HEK293T (cell line): ENCODE measurements at regions not wholly inside any gene's neighbourhood (a gene's known extent, or its start where the extent isn't known, plus 50 kb on each side); places are given as distances from the start of the nearest gene placed in this dataset.
A peak's percentile ranks its signal among the peaks of the same experiment; 100 is the strongest.

Experiments
- CTCF ChIA-PET: fragments of 350-600 bp; formaldehyde crosslinking; extraction: SDS; loops from one replicate; lab custom pipeline; 2021; ENCODE audit warnings: antibody characterized with exemption, inconsistent platforms; lab: Yijun Ruan, JAX
- POLR2A ChIA-PET: fragments of 350-600 bp; formaldehyde crosslinking; extraction: SDS; loops from one replicate; lab custom pipeline; 2020; ENCODE audit warnings: antibody characterized with exemption, inconsistent platforms; lab: Yijun Ruan, JAX
- DNase-seq: peaks from one replicate; pipeline ENCODE4 v3.0.0; 2012; ENCODE audit warnings: mixed read lengths; ENCODE audit errors: extremely low spot score
- ARNT ChIP-seq: fragments of 450-650 bp; IDR thresholded peaks from 2 replicates; pipeline ENCODE4 v1.6.1; 2017; ENCODE audit warnings: mild to moderate bottlenecking
- BHLHE40 ChIP-seq: fragments of 450-650 bp; IDR thresholded peaks from 2 replicates; pipeline ENCODE4 v1.6.1; 2016; ENCODE audit warnings: mild to moderate bottlenecking, moderate library complexity, borderline replicate concordance
- CTBP1 ChIP-seq: fragments of 450-650 bp; IDR thresholded peaks from 2 replicates; pipeline ENCODE4 v1.6.1; 2016; ENCODE audit warnings: borderline replicate concordance
- ELF4 ChIP-seq: fragments of 450-650 bp; IDR thresholded peaks from 2 replicates; pipeline ENCODE4 v1.6.1; 2017; ENCODE audit warnings: antibody characterized with exemption
- FOXA1 ChIP-seq: fragments of 450-650 bp; IDR thresholded peaks from 2 replicates; pipeline ENCODE4 v1.6.1; 2016; ENCODE audit warnings: mild to moderate bottlenecking
- FOXK2 ChIP-seq: fragments of 450-650 bp; IDR thresholded peaks from 2 replicates; pipeline ENCODE4 v1.6.1; 2016; ENCODE audit warnings: mild to moderate bottlenecking
- FOXM1 ChIP-seq: fragments of 450-650 bp; IDR thresholded peaks from 2 replicates; pipeline ENCODE4 v1.6.1; 2017; ENCODE audit warnings: mild to moderate bottlenecking, borderline replicate concordance
- HDGF ChIP-seq: fragments of 450-650 bp; IDR thresholded peaks from 2 replicates; pipeline ENCODE4 v1.6.1; 2017; ENCODE audit warnings: antibody characterized with exemption, borderline replicate concordance
- L3MBTL2 ChIP-seq: fragments of 450-650 bp; conservative IDR thresholded peaks from 2 replicates; pipeline ENCODE4 v1.6.1; 2016; ENCODE audit warnings: mild to moderate bottlenecking
- LEF1 ChIP-seq: fragments of 450-650 bp; IDR thresholded peaks from 2 replicates; pipeline ENCODE4 v1.6.1; 2017; ENCODE audit warnings: mild to moderate bottlenecking, borderline replicate concordance
- NFRKB ChIP-seq: fragments of 450-650 bp; IDR thresholded peaks from 2 replicates; pipeline ENCODE4 v1.6.1; 2016; ENCODE audit warnings: mild to moderate bottlenecking, moderate library complexity
- PKNOX1 ChIP-seq: fragments of 450-650 bp; IDR thresholded peaks from 2 replicates; pipeline ENCODE4 v1.6.1; 2016
- SP1 ChIP-seq: fragments of 450-650 bp; IDR thresholded peaks from 2 replicates; pipeline ENCODE4 v1.6.1; 2017
- SUZ12 ChIP-seq: fragments of 450-650 bp; IDR thresholded peaks from 2 replicates; pipeline ENCODE4 v1.6.1; 2016; ENCODE audit warnings: mild to moderate bottlenecking
- TARDBP ChIP-seq: fragments of 450-650 bp; IDR thresholded peaks from 2 replicates; pipeline ENCODE4 v1.6.1; 2016
- ZNF384 ChIP-seq: fragments of 450-650 bp; IDR thresholded peaks from 2 replicates; pipeline ENCODE4 v1.6.1; 2016

- TF ChIP-seq LEF1 (no peak), BHLHE40 (no peak), L3MBTL2 (no peak), FOXM1 (no peak)
- CTCF ChIA-PET, result no interaction called here
- DNase-seq, result no peak
- POLR2A ChIA-PET, result no interaction called here
These were observed 134.9 kb upstream of the RAD23B start for GRCh38 chr9:107148216-107148615.

DNA sequence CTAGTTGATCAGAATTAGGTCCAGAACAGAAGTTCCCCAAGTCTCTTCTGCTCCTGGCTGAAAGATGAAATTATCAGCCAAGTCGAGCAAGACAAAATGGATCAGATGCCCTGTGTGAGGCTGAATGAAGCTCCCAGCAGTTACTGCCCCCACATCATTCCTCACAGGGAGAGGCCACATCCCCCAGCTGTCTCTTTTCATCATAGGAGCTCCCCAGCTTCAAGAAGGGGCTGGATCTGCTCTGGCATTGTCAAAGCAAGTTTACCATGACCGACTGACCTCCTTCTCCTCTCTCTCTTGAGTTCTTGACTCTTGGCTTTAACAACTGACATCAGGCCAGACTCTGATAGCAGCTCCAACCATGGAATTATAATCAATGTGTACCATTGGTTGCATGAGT lies 133.3 kb upstream of the RAD23B start:
- CTCF ChIA-PET, result interaction anchor here (1.3 kb wide), 1 partner anchor 11 kb away, joined by 4 read pairs; no protein-coding TSS in a partner anchor

DNA sequence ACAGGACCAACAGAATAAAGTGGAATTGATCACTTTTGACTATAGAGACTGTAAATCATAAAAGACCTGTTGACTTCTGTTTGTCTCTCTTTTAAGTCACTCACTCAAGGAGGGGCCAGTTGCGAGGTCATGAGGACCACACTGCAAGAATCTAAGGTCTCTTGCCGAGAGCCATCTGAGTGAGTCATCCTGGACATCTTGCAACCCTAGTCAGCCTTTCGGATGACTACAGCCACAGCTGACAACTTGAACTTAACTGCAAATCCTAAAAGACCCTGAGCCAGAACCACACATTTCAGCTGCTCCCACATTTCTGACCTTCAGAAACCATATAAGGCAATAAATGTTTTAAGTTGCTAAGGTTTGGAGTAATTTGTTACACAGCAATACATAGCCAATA lies 129.7 kb upstream of the RAD23B start:
- TF ChIP-seq NFRKB (no peak), HDGF (no peak), BHLHE40 (no peak), FOXM1 (no peak), ARNT (no peak), LEF1 (no peak), SUZ12 (no peak), ELF4 (no peak), L3MBTL2 (no peak)
- CTCF ChIA-PET, result no interaction called here
- POLR2A ChIA-PET, result no interaction called here
- no peak for DNase-seq

More for the DNA sequence above, 133.3 kb upstream of the RAD23B start:
- DNase-seq, result no peak
- POLR2A ChIA-PET, result no interaction called here
- TF ChIP-seq SP1, result no peak
- TF ChIP-seq FOXA1, result no peak
- TF ChIP-seq L3MBTL2, result no peak
- no peak for TF ChIP-seq ELF4
- no peak for TF ChIP-seq FOXK2
- TF ChIP-seq NFRKB, result no peak
- TF ChIP-seq HDGF, result no peak
- no peak for TF ChIP-seq ARNT
- no peak for TF ChIP-seq TARDBP

DNA sequence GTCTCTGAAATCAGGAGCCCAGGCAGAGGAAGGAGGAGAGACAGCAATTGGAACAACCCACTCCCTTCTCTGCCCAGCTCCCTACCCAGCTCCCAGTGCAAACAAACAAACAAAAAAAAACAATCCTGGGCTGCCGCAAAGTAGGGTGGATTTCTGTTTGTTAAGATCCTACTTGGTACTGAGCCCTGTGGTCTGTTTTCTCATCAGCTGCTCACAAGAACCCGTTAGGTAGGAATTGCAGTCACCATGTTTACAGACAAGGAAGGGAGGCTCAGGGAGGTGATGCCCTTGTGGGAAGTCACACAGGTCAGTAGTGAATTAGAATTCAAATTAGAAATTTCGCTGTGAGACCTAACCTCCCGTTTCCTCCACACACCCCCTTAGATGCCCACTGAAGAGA lies 128.8 kb upstream of the RAD23B start:
- DNase-seq, result no peak
- POLR2A ChIA-PET, result no interaction called here
- CTCF ChIA-PET, result no interaction called here
- TF ChIP-seq SP1 (no peak), CTBP1 (no peak), FOXA1 (no peak), BHLHE40 (no peak), FOXK2 (no peak), FOXM1 (no peak)

- ChIA-PET POLR2A (no interaction called here), CTCF (no interaction called here)
- DNase-seq, result no peak
- TF ChIP-seq LEF1, result no peak
- TF ChIP-seq ZNF384, result no peak
- no peak for TF ChIP-seq ARNT
- TF ChIP-seq PKNOX1, result no peak
- TF ChIP-seq L3MBTL2, result no peak
- no peak for TF ChIP-seq FOXM1
- TF ChIP-seq ELF4, result no peak
- no peak for TF ChIP-seq CTBP1
- TF ChIP-seq BHLHE40, result no peak
- no peak for TF ChIP-seq TARDBP
- no peak for TF ChIP-seq FOXK2
- TF ChIP-seq SP1, result no peak
- no peak for TF ChIP-seq SUZ12
- no peak for TF ChIP-seq FOXA1
- no peak for TF ChIP-seq NFRKB
- no peak for TF ChIP-seq HDGF
These were observed 128.3 kb upstream of the RAD23B start for GRCh38 chr9:107154766-107155165.

DNA sequence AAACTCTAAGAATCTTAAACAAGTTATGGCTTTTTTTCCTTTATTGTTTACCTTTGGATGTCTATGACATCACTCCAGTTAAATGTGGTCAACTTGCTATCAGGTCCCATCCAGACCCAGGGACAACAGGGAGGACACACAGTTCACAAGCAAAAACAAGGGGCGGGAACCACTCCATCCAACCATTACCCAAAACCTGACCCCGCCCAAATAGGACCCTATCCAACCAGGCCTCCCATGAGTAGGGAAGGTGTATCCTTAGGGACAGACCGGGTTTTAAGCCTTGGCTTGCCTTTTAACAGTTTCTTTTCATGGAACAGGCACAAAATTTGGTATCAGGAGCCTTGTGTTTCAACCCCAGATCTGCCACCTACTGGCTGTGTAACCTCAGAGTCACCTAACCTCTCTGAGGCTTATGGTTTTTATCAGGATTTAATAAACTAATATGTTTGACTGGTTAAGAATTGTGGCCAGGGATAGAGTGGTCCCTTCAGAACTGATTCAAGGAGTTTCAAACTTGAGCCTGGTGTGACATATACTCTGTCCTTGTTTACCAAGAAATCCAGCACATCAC lies 127.7 kb upstream of the RAD23B start:
- POLR2A ChIA-PET, result no interaction called here
- DNase-seq, result no peak
- CTCF ChIA-PET, result no interaction called here
- TF ChIP-seq SUZ12 (no peak), PKNOX1 (no peak), FOXM1 (no peak)

DNA sequence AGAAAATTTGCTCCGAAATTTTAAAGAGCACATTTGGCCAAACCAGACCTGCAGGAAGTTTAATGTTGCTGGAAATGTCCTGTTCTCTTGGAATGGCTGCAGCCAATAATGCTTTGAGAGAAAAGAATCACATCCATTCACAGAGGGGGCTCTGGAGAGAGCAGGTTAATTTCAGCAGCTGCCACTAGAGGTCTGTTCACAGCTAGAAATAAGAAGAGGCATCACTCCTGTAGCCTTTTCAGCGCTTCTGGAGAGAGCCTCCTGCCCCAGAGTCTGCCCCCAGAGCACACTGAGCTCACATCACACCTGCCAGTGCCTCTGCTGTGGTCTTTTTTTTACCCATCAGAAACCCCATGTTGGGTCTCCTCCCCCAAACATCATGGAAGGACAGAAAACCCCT lies 124.8 kb upstream of the RAD23B start:
- TF ChIP-seq TARDBP, result no peak
- no peak for TF ChIP-seq LEF1
- no peak for TF ChIP-seq L3MBTL2
- no peak for TF ChIP-seq FOXM1
- TF ChIP-seq HDGF, result no peak
- TF ChIP-seq ZNF384, result no peak
- no peak for TF ChIP-seq PKNOX1
- no peak for TF ChIP-seq NFRKB
- TF ChIP-seq SP1, result no peak
- no peak for TF ChIP-seq FOXK2
- TF ChIP-seq BHLHE40, result no peak
- no peak for TF ChIP-seq CTBP1
- DNase-seq, result peak; percentile 52
- ChIA-PET CTCF (interaction anchor here (0.6 to 1.8 kb wide), 6 partner anchors 9 to 293 kb away, joined by 3 to 7 read pairs (median 4); no protein-coding TSS in a partner anchor), POLR2A (no interaction called here)
